C4-2B (cell line): ENCODE measurements at regions not wholly inside any gene's neighbourhood (a gene's known extent, or its start where the extent isn't known, plus 50 kb on each side); places are given as distances from the start of the nearest gene placed in this dataset.

Source experiments
- CTCF ChIP-seq: fragments of 450-650 bp; conservative IDR thresholded peaks from 2 replicates; pipeline ENCODE4 v1.5.1; 2017; ENCODE audit warnings: mild to moderate bottlenecking
- ZFX ChIP-seq: fragments of 450-650 bp; IDR thresholded peaks from 2 replicates; pipeline ENCODE4 v1.6.1; 2017

DNA sequence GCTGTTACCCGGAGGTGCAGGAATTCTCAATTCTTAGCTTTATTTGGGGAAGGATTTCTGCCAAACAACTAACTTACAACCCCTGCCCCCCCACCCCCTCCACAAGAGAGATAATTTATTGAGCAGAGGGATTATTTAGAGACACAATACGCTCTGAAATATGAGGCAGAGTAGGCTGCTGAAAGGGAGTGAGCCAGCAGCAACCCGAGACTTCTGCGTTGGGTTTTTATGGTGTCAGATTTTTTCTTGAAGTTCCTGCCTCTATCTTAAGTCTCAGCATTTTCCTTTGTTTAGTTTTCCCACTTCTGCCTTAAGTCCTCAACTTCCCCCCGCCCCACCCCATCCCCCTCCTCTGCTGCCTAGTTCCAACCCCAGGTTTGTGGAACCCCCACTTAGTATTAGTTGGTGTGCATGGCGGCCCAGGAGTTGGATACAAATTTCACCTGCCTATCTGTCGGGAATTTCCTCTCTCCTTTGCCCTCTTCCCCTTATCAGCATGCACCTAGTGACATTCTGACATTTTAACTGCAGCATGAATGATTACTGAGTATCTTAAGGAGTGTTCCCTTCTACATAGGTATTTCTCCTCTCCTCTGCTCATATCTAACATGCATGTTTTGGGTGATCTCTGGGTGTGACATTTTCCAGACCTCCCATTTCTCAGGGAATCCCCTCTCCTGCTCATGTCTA, 1635.9 kb upstream of the LRRTM1 start:
- TF ChIP-seq CTCF (no peak), ZFX (no peak)
